Transverse colon (tissue), 4 donors: ENCODE measurements at regions not wholly inside any gene's neighbourhood (a gene's known extent, or its start where the extent isn't known, plus 50 kb on each side); places are given as distances from the start of the nearest gene placed in this dataset.

Experiments
- DNase-seq: peaks from one replicate; pipeline ENCODE4 v3.0.0-alpha.2; 2019
- H3K27ac ChIP-seq, 4 donors: fragments of 200-600 bp; sonication (generic); 2 replicates each; pipeline ENCODE4 v1.5.1; 2016 to 2018; ENCODE audit warnings: inconsistent platforms in 4 of 4
- H3K27me3 ChIP-seq: fragments of 200-600 bp; sonication (generic); 2 replicates; pipeline ENCODE4 v1.5.1; 2017; ENCODE audit warnings: inconsistent platforms
- H3K36me3 ChIP-seq, 4 donors: fragments of 200-600 bp; sonication (generic); 2 replicates each; pipeline ENCODE4 v1.5.1; 2017 to 2019; ENCODE audit warnings: inconsistent platforms in 4 of 4
- H3K4me1 ChIP-seq, 4 donors: fragments of 200-600 bp; sonication (generic); 2 replicates each; pipeline ENCODE4 v1.5.1; 2017 to 2020; ENCODE audit warnings: inconsistent platforms in 4 of 4
- H3K4me3 ChIP-seq, 4 donors: fragments of 200-600 bp; sonication (generic); 1 replicate in 1 of 4; 2 replicates in 3 of 4; pipeline versions ENCODE4 v1.5.1 to v1.6.1; 2017 to 2019; ENCODE audit warnings: inconsistent platforms in 4 of 4
- H3K9me3 ChIP-seq, 2 donors: fragments of 200-600 bp; sonication (generic); 2 replicates each; pipeline ENCODE4 v1.5.1; 2017 to 2019; ENCODE audit warnings: inconsistent platforms in 2 of 2
- EP300 ChIP-seq: sonication (generic); formaldehyde crosslinking; IDR thresholded peaks from one replicate; pipeline ENCODE4 v1.6.1; 2017; ENCODE audit warnings: antibody characterized with exemption, low read depth
- POLR2A ChIP-seq: fragments of 450-650 bp; IDR thresholded peaks from one replicate; pipeline ENCODE4 v1.6.1; 2016; ENCODE audit warnings: antibody characterized with exemption, mild to moderate bottlenecking, moderate library complexity
- POLR2AphosphoS5 ChIP-seq, 3 donors: sonication (generic); formaldehyde crosslinking; IDR thresholded peaks; one replicate each; pipeline ENCODE4 v1.6.1; 2016; ENCODE audit warnings: antibody characterized with exemption in 3 of 3
- WGBS, 2 donors: methylation state at CpG; one replicate each; pipeline ENCODE4 v1.1.5; 2018; ENCODE audit warnings: low coverage in 1 of 2; 5-methylcytosine and 5-hydroxymethylcytosine counted together
- in situ Hi-C, 4 donors: fragments of 200-750 bp; cut with MboI; loops; one replicate each; pipeline versions ENCODE4 v1.15.0 to v1.15.1; 2017; ENCODE audit warnings: low sequenced_read_pairs in 3 of 4, low pct_ligation_motif_present in 1 of 4, low pct_unique_long_range_greater_than_20kb in 1 of 4
- intact Hi-C: fragments of 100-400 bp; cut with DNase I; formaldehyde crosslinking; loops from one replicate; pipeline ENCODE4 v1.15.1; 2023; ENCODE audit warnings: low total_unique reads
- TF ChIP-seq, protein P1 (sequence below), 5 experiments: fragments of 200-600 bp in 3 of 5; fragments of 450-650 bp in 2 of 5; sonication (generic) in 3 of 5; IDR thresholded peaks; 1 replicate in 2 of 5; 2 replicates in 3 of 5; pipeline ENCODE4 v1.5.1; 2016 to 2017; ENCODE audit warnings: antibody characterized with exemption in 5 of 5, inconsistent platforms in 3 of 5, mild to moderate bottlenecking in 2 of 5, moderate library complexity in 1 of 5

DNA sequence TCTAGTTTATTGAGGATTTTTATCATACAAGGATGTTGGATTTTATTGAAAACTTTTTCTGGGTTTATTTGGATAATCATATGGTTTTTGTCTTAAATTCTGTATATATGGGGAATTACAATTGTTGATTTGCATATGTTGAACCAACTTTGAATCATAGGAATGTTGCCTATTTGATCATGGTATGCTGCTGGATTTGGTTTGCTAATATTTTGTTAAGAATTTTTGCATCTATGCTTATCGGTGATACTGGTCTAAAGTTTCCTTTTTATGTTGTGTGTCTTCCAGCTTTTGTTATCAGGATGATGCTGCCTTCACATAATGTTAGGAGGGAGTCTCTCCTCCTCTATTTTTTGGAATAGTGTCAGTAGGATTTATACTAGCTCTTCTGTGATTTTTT lies 745.0 kb downstream of the PRELID2 start:
- in situ Hi-C loops (no loop called here), intact Hi-C loops (no loop called here)
- Histone ChIP-seq H3K27ac (no peak overlapping the region), H3K9me3 (no peaks in the 10 kb centered on the region), H3K36me3 (no peaks in the 10 kb centered on the region), H3K27me3 (no peaks in the 10 kb centered on the region), H3K4me3 (no peak overlapping the region), H3K4me1 (no peaks in the 10 kb centered on the region)
- no peak for DNase-seq
- TF ChIP-seq EP300 (no peak), POLR2A (no peak), POLR2AphosphoS5 (IDR thresholded peaks at IDR 0.05) (no peak)
- TF ChIP-seq, protein P1, sequence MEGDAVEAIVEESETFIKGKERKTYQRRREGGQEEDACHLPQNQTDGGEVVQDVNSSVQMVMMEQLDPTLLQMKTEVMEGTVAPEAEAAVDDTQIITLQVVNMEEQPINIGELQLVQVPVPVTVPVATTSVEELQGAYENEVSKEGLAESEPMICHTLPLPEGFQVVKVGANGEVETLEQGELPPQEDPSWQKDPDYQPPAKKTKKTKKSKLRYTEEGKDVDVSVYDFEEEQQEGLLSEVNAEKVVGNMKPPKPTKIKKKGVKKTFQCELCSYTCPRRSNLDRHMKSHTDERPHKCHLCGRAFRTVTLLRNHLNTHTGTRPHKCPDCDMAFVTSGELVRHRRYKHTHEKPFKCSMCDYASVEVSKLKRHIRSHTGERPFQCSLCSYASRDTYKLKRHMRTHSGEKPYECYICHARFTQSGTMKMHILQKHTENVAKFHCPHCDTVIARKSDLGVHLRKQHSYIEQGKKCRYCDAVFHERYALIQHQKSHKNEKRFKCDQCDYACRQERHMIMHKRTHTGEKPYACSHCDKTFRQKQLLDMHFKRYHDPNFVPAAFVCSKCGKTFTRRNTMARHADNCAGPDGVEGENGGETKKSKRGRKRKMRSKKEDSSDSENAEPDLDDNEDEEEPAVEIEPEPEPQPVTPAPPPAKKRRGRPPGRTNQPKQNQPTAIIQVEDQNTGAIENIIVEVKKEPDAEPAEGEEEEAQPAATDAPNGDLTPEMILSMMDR (IDR thresholded peaks at IDR 0.05), result no peak
- WGBS, 2 donors, result 90 to 93% methylated on average over 1 of the region's 1 CpG

DNA sequence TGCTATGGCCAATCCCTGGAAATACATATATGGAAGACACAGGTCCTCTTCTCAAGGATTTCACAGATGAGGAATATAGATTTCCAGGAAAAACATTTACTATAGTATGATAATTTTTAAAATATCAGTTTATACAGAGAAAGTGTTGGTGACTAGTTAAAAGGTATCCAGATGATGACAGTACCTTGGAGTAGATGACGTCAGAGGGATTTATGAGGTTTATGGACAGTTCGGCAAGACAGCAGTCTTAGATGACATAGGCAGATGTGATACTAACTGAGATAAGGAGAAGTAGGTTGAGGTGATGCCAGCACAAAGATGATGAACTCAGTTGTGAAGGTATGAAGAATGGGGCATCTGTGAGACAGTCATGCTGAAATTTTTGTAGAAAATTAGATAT lies 750.3 kb downstream of the PRELID2 start:
- Histone ChIP-seq H3K27me3 (no peaks in the 10 kb centered on the region), H3K4me1 (no peaks in the 10 kb centered on the region)
- in situ Hi-C loops, result no loop called here

GRCh38 chr5:145077028-145077427 lies 758.1 kb downstream of the PRELID2 start:
- intact Hi-C loops, result no loop called here
- no peak for DNase-seq
- H3K9me3 ChIP-seq, result no peaks in the 10 kb centered on the region
- TF ChIP-seq, protein P1 (IDR thresholded peaks at IDR 0.05), result no peak
- TF ChIP-seq POLR2AphosphoS5 (IDR thresholded peaks at IDR 0.05), result no peak
- TF ChIP-seq EP300, result no peak
- no peak for TF ChIP-seq POLR2A
- no peaks in the 10 kb centered on the region for H3K27me3 ChIP-seq
- no peak overlapping the region for H3K4me3 ChIP-seq
- in situ Hi-C loops, result no loop called here
- no peaks in the 10 kb centered on the region for H3K4me1 ChIP-seq
- no peaks in the 10 kb centered on the region for H3K36me3 ChIP-seq
- H3K27ac ChIP-seq, result no peak overlapping the region
- WGBS, 2 donors, result 33 to 84% methylated on average over 1 to 6 of the region's 6 CpGs

More for the DNA sequence above, 750.3 kb downstream of the PRELID2 start:
- H3K27ac ChIP-seq, result no peak overlapping the region
- no peak overlapping the region for H3K4me3 ChIP-seq
- intact Hi-C loops, result no loop called here
- DNase-seq, result no peak
- whole genome bisulfite sequencing, 2 donors, result 76 to 82% methylated on average over 2 of the region's 2 CpGs
- no peaks in the 10 kb centered on the region for H3K36me3 ChIP-seq
- TF ChIP-seq POLR2AphosphoS5 (IDR thresholded peaks at IDR 0.05) (no peak), POLR2A (no peak), EP300 (no peak)
- TF ChIP-seq, protein P1 (IDR thresholded peaks at IDR 0.05), result no peak
- no peaks in the 10 kb centered on the region for H3K9me3 ChIP-seq

GRCh38 chr5:145076040-145076439 lies 759.1 kb downstream of the PRELID2 start:
- no peak for DNase-seq
- no peaks in the 10 kb centered on the region for H3K27me3 ChIP-seq
- intact Hi-C loops, result no loop called here
- no peaks in the 10 kb centered on the region for H3K36me3 ChIP-seq
- no peak overlapping the region for H3K27ac ChIP-seq
- TF ChIP-seq POLR2A (no peak), POLR2AphosphoS5 (IDR thresholded peaks at IDR 0.05) (no peak), EP300 (no peak)
- TF ChIP-seq, protein P1 (IDR thresholded peaks at IDR 0.05), result no peak
- no peaks in the 10 kb centered on the region for H3K4me1 ChIP-seq
- no peaks in the 10 kb centered on the region for H3K9me3 ChIP-seq
- no peak overlapping the region for H3K4me3 ChIP-seq
- in situ Hi-C loops, result no loop called here
